ENCODE measurements at regions not wholly inside any gene's neighbourhood (a gene's known extent, or its start where the extent isn't known, plus 50 kb on each side); places are given as distances from the start of the nearest gene placed in this dataset.

DNA sequence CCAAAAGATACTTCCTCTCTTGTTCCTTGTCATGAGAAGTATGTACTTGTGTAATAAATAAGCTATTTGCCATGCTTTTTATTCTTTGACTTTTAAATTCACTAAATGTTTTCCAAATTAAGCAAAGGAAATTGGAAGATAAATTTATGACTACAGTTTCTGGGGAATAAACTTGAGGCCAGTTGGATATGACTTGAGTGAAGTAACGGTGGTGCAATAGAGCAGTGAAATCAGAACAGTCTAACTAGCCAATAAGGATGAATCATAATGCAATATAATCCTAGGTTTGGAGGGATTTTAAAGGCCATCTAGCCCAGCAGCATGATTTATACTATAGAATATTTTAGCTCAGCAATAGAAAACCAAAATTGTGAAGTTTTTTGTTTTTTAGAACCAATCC is 183.8 kb upstream of the TCF21 start:
- no peak for DNase-seq
- TF ChIP-seq POLR2A (IDR thresholded peaks at IDR 0.05): no peak
- TF ChIP-seq, protein P1, sequence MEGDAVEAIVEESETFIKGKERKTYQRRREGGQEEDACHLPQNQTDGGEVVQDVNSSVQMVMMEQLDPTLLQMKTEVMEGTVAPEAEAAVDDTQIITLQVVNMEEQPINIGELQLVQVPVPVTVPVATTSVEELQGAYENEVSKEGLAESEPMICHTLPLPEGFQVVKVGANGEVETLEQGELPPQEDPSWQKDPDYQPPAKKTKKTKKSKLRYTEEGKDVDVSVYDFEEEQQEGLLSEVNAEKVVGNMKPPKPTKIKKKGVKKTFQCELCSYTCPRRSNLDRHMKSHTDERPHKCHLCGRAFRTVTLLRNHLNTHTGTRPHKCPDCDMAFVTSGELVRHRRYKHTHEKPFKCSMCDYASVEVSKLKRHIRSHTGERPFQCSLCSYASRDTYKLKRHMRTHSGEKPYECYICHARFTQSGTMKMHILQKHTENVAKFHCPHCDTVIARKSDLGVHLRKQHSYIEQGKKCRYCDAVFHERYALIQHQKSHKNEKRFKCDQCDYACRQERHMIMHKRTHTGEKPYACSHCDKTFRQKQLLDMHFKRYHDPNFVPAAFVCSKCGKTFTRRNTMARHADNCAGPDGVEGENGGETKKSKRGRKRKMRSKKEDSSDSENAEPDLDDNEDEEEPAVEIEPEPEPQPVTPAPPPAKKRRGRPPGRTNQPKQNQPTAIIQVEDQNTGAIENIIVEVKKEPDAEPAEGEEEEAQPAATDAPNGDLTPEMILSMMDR (IDR thresholded peaks at IDR 0.05): no peak
- peak overlapping the region in 6 of 12 donors; percentile 12 to 61 (median 38) for H3K27ac ChIP-seq
- peaks cover 0 to 14% (median 0%) of the 10 kb centered on the region in 12 donors for H3K4me1 ChIP-seq
- no peak overlapping the region for H3K4me3 ChIP-seq
- no peaks in the 10 kb centered on the region for H3K36me3 ChIP-seq
- peaks cover 0 to 4% (median 0%) of the 10 kb centered on the region in 12 donors for H3K9me3 ChIP-seq
- H3K27me3 ChIP-seq: no peaks in the 10 kb centered on the region
- WGBS, 4 donors: 59 to 70% (median 63%) methylated on average over 1 of the region's 1 CpG
- ATAC-seq: peak in 3 of 4 donors; percentile 65 to 81 (median 73)
- intact Hi-C loops (cut with DNase I): no loop called here

DNA sequence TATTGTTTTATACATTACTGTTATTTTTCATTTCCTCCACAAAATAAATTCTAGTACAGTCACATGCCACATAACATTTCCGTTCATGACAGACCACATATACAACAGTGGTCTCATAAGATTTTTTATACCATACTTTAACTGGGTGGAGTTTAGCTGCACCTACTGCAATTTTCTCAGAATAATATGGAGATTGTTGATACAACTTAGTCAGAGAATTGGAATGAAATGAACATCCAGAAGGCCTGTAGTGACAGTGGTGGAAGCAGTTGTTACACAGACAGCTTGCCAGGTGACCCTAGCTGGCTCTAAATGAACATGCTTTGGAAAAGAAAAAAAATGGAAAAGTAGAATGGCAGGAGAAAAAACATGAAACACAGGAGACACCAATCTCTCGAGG is 183.2 kb upstream of the TCF21 start:
- ATAC-seq (no peak), DNase-seq (no peak)
- H3K27me3 ChIP-seq: no peaks in the 10 kb centered on the region
- intact Hi-C loops (cut with DNase I): no loop called here
- no peaks in the 10 kb centered on the region for H3K36me3 ChIP-seq
- TF ChIP-seq, protein P1 (IDR thresholded peaks at IDR 0.05): no peak
- peaks cover 0 to under 1% (median 0%) of the 10 kb centered on the region in 12 donors for H3K9me3 ChIP-seq
- WGBS, 4 donors: 60 to 80% (median 72%) methylated on average over 2 of the region's 2 CpGs
- peaks cover 0 to 14% (median 0%) of the 10 kb centered on the region in 12 donors for H3K4me1 ChIP-seq
- no peak overlapping the region for H3K4me3 ChIP-seq
- H3K27ac ChIP-seq: peak overlapping the region in 1 of 12 donors; percentile 45

- Histone ChIP-seq H3K4me1 (peaks cover 0 to 14% (median 0%) of the 10 kb centered on the region in 12 donors), H3K9me3 (no peaks in the 10 kb centered on the region), H3K4me3 (no peak overlapping the region), H3K27me3 (no peaks in the 10 kb centered on the region), H3K27ac (no peak overlapping the region), H3K36me3 (no peaks in the 10 kb centered on the region)
- 39 to 53% (median 49%) methylated on average over 4 of the region's 4 CpGs for WGBS, 4 donors
- DNase-seq: no peak
- ATAC-seq: peak in 2 of 4 donors; percentile 48 to 67
- TF ChIP-seq POLR2A (IDR thresholded peaks at IDR 0.05): no peak
- TF ChIP-seq, protein P1 (IDR thresholded peaks at IDR 0.05): no peak
- intact Hi-C loops (cut with DNase I): no loop called here
Measured at GRCh38 chr6:133707456-133707855, 181.5 kb upstream of the TCF21 start.

- Histone ChIP-seq H3K36me3 (no peaks in the 10 kb centered on the region), H3K4me3 (no peak overlapping the region), H3K27ac (no peak overlapping the region), H3K27me3 (no peaks in the 10 kb centered on the region), H3K9me3 (no peaks in the 10 kb centered on the region), H3K4me1 (peaks cover 0 to 7% (median 0%) of the 10 kb centered on the region in 12 donors)
- no peak for TF ChIP-seq POLR2A (IDR thresholded peaks at IDR 0.05)
- TF ChIP-seq, protein P1 (IDR thresholded peaks at IDR 0.05): no peak
- DNase-seq: no peak
- intact Hi-C loops (cut with DNase I): no loop called here
- no peak for ATAC-seq
Measured at GRCh38 chr6:133710826-133711225, 178.1 kb upstream of the TCF21 start.

Measured in heart left ventricle (tissue), 16 donors.